GM21360 (cell line): ENCODE measurements at regions not wholly inside any gene's neighbourhood (a gene's known extent, or its start where the extent isn't known, plus 50 kb on each side); places are given as distances from the start of the nearest gene placed in this dataset.

Source experiments
- ATAC-seq: cut with Tn5 transposase; IDR thresholded peaks from one replicate; pipeline ENCODE4 v1.9.1; 2021; ENCODE audit warnings: mild to moderate bottlenecking, moderate library complexity; ENCODE audit not compliant: unreplicated experiment

- ATAC-seq, result no peak
These were observed 101.8 kb upstream of the TLR3 start for GRCh38 chr4:185966997-185967775.

GRCh38 chr4:185969657-185970056 lies 99.3 kb upstream of the TLR3 start:
- ATAC-seq, result no peak

GRCh38 chr4:185987961-185988627 lies 80.9 kb upstream of the TLR3 start:
- no peak for ATAC-seq

GRCh38 chr4:185991770-185992169 lies 77.2 kb upstream of the TLR3 start:
- ATAC-seq, result no peak

GRCh38 chr4:185992585-185992984 lies 76.4 kb upstream of the TLR3 start:
- ATAC-seq, result no peak

- no peak for ATAC-seq
These were observed 75.5 kb upstream of the TLR3 start for GRCh38 chr4:185993328-185993973.

- ATAC-seq, result no peak
These were observed 74.2 kb upstream of the TLR3 start for GRCh38 chr4:185994750-185995149.

- ATAC-seq, result no peak
These were observed 73.3 kb upstream of the TLR3 start for GRCh38 chr4:185995665-185996064.

- ATAC-seq, result no peak
These were observed 71.7 kb upstream of the TLR3 start for GRCh38 chr4:185997296-185997695.

GRCh38 chr4:185998791-185999190 lies 70.2 kb upstream of the TLR3 start:
- no peak for ATAC-seq

- ATAC-seq, result no peak
These were observed 69.7 kb upstream of the TLR3 start for GRCh38 chr4:185999207-185999606.

- ATAC-seq, result no peak
These were observed 66.1 kb upstream of the TLR3 start for GRCh38 chr4:186002853-186003252.

GRCh38 chr4:186003746-186004145 lies 65.2 kb upstream of the TLR3 start:
- no peak for ATAC-seq

- ATAC-seq, result no peak
These were observed 60.9 kb upstream of the TLR3 start for GRCh38 chr4:186008057-186008456.

- ATAC-seq, result no peak
These were observed 59.0 kb upstream of the TLR3 start for GRCh38 chr4:186009976-186010375.

GRCh38 chr4:186010821-186011220 lies 58.1 kb upstream of the TLR3 start:
- ATAC-seq, result no peak

- ATAC-seq, result no peak
These were observed 56.9 kb upstream of the TLR3 start for GRCh38 chr4:186012071-186012470.

GRCh38 chr4:186013419-186014186 lies 55.4 kb upstream of the TLR3 start:
- no peak for ATAC-seq

- no peak for ATAC-seq
These were observed 53.6 kb upstream of the TLR3 start for GRCh38 chr4:186015212-186015817.

GRCh38 chr4:186016796-186017195 lies 52.2 kb upstream of the TLR3 start:
- ATAC-seq, result no peak

- no peak for ATAC-seq
These were observed 51.2 kb upstream of the TLR3 start for GRCh38 chr4:186017801-186018200.
